AG04450 (cell line): ENCODE measurements at regions not wholly inside any gene's neighbourhood (a gene's known extent, or its start where the extent isn't known, plus 50 kb on each side); places are given as distances from the start of the nearest gene placed in this dataset.
"Not testable (repeated sequence)": the region's sequence is repeated elsewhere in the genome, so short reads cannot be mapped to it uniquely, and the experiment has no call there.

Source experiments
- CTCF ChIA-PET: fragments of 300-600, 350-600 bp; formaldehyde crosslinking; extraction: SDS; loops from one replicate; lab custom pipeline; 2022; ENCODE audit warnings: antibody characterized with exemption, inconsistent platforms; lab: Charles Lee
- POLR2A ChIA-PET: fragments of 350-600 bp; formaldehyde crosslinking; extraction: SDS; loops from one replicate; lab custom pipeline; 2021; ENCODE audit warnings: antibody characterized with exemption, inconsistent platforms; lab: Yijun Ruan, JAX
- DNase-seq: peaks from one replicate; pipeline ENCODE4 v3.0.0-alpha.2; 2011; ENCODE audit warnings: low read depth, low spot score
- H3K27ac ChIP-seq: one replicate; pipeline ENCODE4 v1.5.1; 2012; ENCODE audit warnings: low read depth, low read length, control low read depth
- H3K27me3 ChIP-seq: one replicate; pipeline ENCODE4 v1.6.0; 2012; ENCODE audit warnings: low read length; ENCODE audit not compliant: control insufficient read depth, insufficient read depth
- H3K4me3 ChIP-seq: 2 replicates; pipeline ENCODE4 v1.5.1; 2011; ENCODE audit warnings: mild to moderate bottlenecking, low read depth, low read length, control low read depth
- H3K9me3 ChIP-seq: 2 replicates; pipeline ENCODE4 v1.5.1; 2012; ENCODE audit warnings: low read length; ENCODE audit not compliant: control insufficient read depth, insufficient read depth
- CTCF ChIP-seq: IDR thresholded peaks from 2 replicates; pipeline ENCODE4 v1.5.1; 2011; ENCODE audit warnings: low read depth, low read length, control low read depth, inconsistent platforms

- Histone ChIP-seq H3K9me3 (peaks cover 9% of the 10 kb centered on the region; the same call in 1 of the 2 replicates), H3K27me3 (no peaks in the 10 kb centered on the region), H3K27ac (no peak overlapping the region), H3K4me3 (no peak overlapping the region)
- ChIA-PET POLR2A (no interaction called here), CTCF (no interaction called here)
- no peak for DNase-seq
- TF ChIP-seq CTCF, result no peak
These were observed 221.3 kb upstream of the TMEFF2 start for GRCh38 chr2:192416060-192416459.

- DNase-seq, result no peak
- no peak overlapping the region for H3K4me3 ChIP-seq
- H3K27me3 ChIP-seq, result no peaks in the 10 kb centered on the region
- no peak overlapping the region for H3K27ac ChIP-seq
- H3K9me3 ChIP-seq, result peaks cover 9% of the 10 kb centered on the region; the same call in 1 of the 2 replicates
- POLR2A ChIA-PET, result no interaction called here
- CTCF ChIA-PET, result no interaction called here
- no peak for TF ChIP-seq CTCF
These were observed 220.1 kb upstream of the TMEFF2 start for GRCh38 chr2:192414794-192415193.

- TF ChIP-seq CTCF, result no peak
- Histone ChIP-seq H3K4me3 (no peak overlapping the region), H3K9me3 (peaks cover 9% of the 10 kb centered on the region; the same call in 1 of the 2 replicates), H3K27ac (no peak overlapping the region), H3K27me3 (no peaks in the 10 kb centered on the region)
- CTCF ChIA-PET, result no interaction called here
- POLR2A ChIA-PET, result no interaction called here
- DNase-seq, result no peak
These were observed 219.3 kb upstream of the TMEFF2 start for GRCh38 chr2:192413812-192414681.

- POLR2A ChIA-PET, H3K4me3 ChIP-seq, H3K27ac ChIP-seq, CTCF ChIA-PET, H3K27me3 ChIP-seq, DNase-seq, H3K9me3 ChIP-seq: not testable (repeated sequence)
These were observed 218.1 kb upstream of the TMEFF2 start for GRCh38 chr2:192412866-192413265.

- ChIA-PET POLR2A (no interaction called here), CTCF (no interaction called here)
- no peak for DNase-seq
- TF ChIP-seq CTCF, result no peak
- Histone ChIP-seq H3K9me3 (peaks cover 9% of the 10 kb centered on the region; the same call in 1 of the 2 replicates), H3K27ac (no peak overlapping the region), H3K27me3 (no peaks in the 10 kb centered on the region), H3K4me3 (no peak overlapping the region)
These were observed 217.7 kb upstream of the TMEFF2 start for GRCh38 chr2:192412394-192412793.
